Liver (tissue), 3 donors: ENCODE measurements at regions not wholly inside any gene's neighbourhood (a gene's known extent, or its start where the extent isn't known, plus 50 kb on each side); places are given as distances from the start of the nearest gene placed in this dataset.

Experiments used
- ATF3 ChIP-seq: IDR thresholded peaks from 2 replicates; pipeline ENCODE4 v1.6.1; 2016; ENCODE audit warnings: antibody characterized with exemption
- CTCF ChIP-seq: fragments of 150-350 bp; IDR thresholded peaks from 2 replicates; pipeline ENCODE4 v1.5.1; 2017; ENCODE audit warnings: improper control_type of control experiment, low read depth, low read length; ENCODE audit not compliant: missing input control
- EGR1 ChIP-seq, 2 donors: IDR thresholded peaks; 2 replicates each; pipeline ENCODE4 v1.6.1; 2016 to 2018; ENCODE audit warnings: antibody characterized with exemption in 2 of 2, low read depth in 2 of 2
- GABPA ChIP-seq, 2 donors: IDR thresholded peaks in 1 of 2; conservative IDR thresholded peaks in 1 of 2; 2 replicates each; pipeline ENCODE4 v1.6.1; 2016; ENCODE audit warnings: antibody characterized with exemption in 2 of 2, mild to moderate bottlenecking in 1 of 2, moderate library complexity in 1 of 2
- HNF4A ChIP-seq, 2 donors: conservative IDR thresholded peaks; 2 replicates each; pipeline ENCODE4 v1.6.1; 2016; ENCODE audit warnings: antibody characterized with exemption in 2 of 2, mild to moderate bottlenecking in 2 of 2
- JUND ChIP-seq, 2 donors: IDR thresholded peaks; 2 replicates each; pipeline ENCODE4 v1.6.1; 2016; ENCODE audit warnings: antibody characterized with exemption in 2 of 2
- REST ChIP-seq: IDR thresholded peaks from 2 replicates; pipeline ENCODE4 v1.6.1; 2016; ENCODE audit warnings: antibody characterized with exemption, mild to moderate bottlenecking
- SP1 ChIP-seq: IDR thresholded peaks from 2 replicates; pipeline ENCODE4 v1.6.1; 2018; ENCODE audit warnings: antibody characterized with exemption, mild to moderate bottlenecking
- TAF1 ChIP-seq: conservative IDR thresholded peaks from 2 replicates; pipeline ENCODE4 v1.6.1; 2016; ENCODE audit warnings: antibody characterized with exemption, mild to moderate bottlenecking
- YY1 ChIP-seq: IDR thresholded peaks from 2 replicates; pipeline ENCODE4 v1.6.1; 2016; ENCODE audit warnings: antibody characterized with exemption, mild to moderate bottlenecking
- donor health status: healthy.
- donor health status: healthy.

GRCh38 chr3:40615918-40616819 is 91.4 kb downstream of the ZNF621 start:
- TF ChIP-seq REST (no peak), CTCF (no peak), GABPA (IDR thresholded peaks at IDR 0.05 in 1 of 2, conservative IDR thresholded peaks at IDR 0.05 in 1 of 2) (no peak), YY1 (no peak), ATF3 (no peak), SP1 (no peak), TAF1 (no peak), EGR1 (IDR thresholded peaks at IDR 0.05; ENCODE audit: low read depth in 2 of 2) (no peak), HNF4A (conservative IDR thresholded peaks at IDR 0.05) (no peak), JUND (IDR thresholded peaks at IDR 0.05) (no peak)
